ENCODE measurements at regions not wholly inside any gene's neighbourhood (a gene's known extent, or its start where the extent isn't known, plus 50 kb on each side); places are given as distances from the start of the nearest gene placed in this dataset.
"Not testable (repeated sequence)": the region's sequence is repeated elsewhere in the genome, so short reads cannot be mapped to it uniquely, and the experiment has no call there.

- intact Hi-C loops (cut with micrococcal nuclease), result no loop called here
Observed at GRCh38 chr11:29173660-29174062, 843.2 kb downstream of the KCNA4 start.

DNA sequence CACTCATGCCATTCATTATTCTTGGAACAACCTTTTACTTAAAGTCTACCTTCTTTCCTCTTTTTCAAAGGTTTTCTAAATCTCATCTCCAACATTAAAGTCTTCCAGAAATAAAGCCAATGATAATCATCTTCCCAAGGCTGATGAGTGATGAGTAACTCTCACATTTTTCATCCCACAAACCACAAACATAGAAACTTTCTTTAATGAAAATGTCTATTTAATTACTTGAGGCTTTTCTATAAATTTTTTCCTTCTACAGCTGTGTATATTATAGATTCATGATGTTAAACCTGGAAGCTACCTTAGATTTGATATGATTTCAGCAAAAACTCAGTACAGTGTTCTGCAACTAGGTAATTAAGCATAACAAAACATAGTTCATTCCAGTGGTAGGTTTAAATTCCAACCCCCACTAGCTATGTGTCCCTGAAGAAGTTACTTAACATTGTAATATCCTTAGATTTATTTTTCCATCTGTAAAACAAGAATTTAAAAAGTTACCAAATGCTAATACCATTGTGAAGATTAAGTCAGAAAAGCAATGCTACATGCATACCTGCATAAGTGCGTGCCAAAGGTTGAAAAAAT is 845.4 kb downstream of the KCNA4 start:
- intact Hi-C loops (cut with micrococcal nuclease), result no loop called here

- intact Hi-C loops (cut with micrococcal nuclease), result no loop called here
Observed at GRCh38 chr11:29166306-29166705, 850.5 kb downstream of the KCNA4 start.

GRCh38 chr11:29163231-29163630 is 853.6 kb downstream of the KCNA4 start:
- intact Hi-C loops (cut with micrococcal nuclease), result no loop called here

DNA sequence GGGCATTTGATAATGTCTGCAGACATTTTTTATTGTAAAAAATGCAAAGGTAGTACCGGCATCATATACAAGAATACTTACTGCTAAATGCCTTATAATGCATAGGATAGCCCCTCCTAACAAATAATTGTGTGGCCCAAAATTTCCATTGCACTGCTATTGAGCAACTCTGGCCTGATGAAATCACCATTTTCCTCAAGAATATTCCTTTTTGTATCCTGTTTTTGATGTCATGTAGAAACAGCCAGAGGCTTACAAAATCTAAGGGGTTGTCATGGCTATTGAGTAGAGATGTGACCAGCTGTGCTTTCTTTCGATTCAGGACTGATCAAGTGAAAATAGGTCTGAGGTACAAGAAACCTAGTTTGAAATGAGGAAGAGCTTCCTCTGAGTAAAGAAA is 854.3 kb downstream of the KCNA4 start:
- intact Hi-C loops (cut with micrococcal nuclease), result no loop called here

- intact Hi-C loops (cut with micrococcal nuclease), result no loop called here
Observed at GRCh38 chr11:29161191-29161590, 855.6 kb downstream of the KCNA4 start.

GRCh38 chr11:29159552-29160465 is 857.0 kb downstream of the KCNA4 start:
- intact Hi-C loops (cut with micrococcal nuclease), result loop anchor here (10.0 kb wide), 1 partner anchor 1465 kb away; no protein-coding TSS in a partner anchor

DNA sequence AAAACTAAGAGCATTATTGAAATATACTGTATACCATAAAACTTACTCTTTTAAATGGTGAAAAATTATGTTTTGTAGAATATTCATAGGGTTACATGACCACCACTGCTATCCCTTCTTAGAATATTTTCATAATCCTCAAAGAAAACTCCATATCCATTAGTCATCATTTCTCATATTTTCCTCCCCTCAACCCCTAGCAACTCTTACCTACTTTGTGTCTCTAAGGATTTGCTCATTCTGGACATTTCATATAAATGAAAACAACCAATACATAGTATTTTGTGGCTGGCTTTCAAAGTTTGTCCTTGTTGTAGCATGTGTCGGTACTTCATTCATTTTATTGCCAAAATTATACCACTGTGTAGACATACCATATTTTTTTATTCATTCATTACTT is 863.8 kb downstream of the KCNA4 start:
- intact Hi-C loops (cut with micrococcal nuclease), result loop anchor here (10.0 kb wide), 1 partner anchor 1458 kb away; no protein-coding TSS in a partner anchor

GRCh38 chr11:29142573-29142972 is 874.3 kb downstream of the KCNA4 start:
- intact Hi-C loops (cut with micrococcal nuclease), result not testable (repeated sequence)

DNA sequence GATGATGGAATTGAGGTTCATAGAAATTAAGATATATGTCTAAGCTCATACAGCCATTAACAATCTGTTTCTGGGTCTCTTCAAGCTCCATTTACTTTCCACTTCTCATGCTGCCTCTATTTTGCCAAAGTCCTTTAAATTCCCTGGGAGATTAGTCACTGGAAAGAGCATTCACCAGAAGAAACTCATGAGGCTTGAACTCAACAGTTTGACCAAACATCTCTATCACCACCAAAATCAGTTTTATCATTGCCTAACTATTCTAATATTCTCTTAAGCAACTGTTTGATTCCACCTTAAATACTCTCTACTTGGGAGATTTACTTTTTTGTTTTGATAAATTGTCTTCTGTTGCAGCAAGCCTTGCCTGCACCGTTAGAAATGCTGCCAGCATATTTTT is 881.3 kb downstream of the KCNA4 start:
- intact Hi-C loops (cut with micrococcal nuclease), result no loop called here

DNA sequence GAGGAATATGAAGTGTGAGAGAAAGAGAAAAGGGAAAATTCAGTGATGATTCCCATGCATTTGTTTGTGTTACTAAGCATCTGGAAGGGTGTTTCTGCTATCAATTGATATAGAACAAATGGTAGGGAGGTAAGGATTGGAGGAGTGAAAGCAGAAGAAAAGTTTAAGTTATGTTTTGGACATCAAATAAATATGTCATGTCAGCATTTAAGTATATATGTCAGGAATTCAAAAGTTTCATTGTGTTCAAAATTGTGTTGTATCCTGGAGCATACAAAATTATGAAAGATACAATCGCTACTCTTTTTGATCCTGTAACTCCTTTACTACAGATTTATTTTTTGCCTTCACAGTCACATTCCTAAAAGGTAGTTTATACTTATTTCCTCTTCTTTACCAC is 885.8 kb downstream of the KCNA4 start:
- intact Hi-C loops (cut with micrococcal nuclease), result no loop called here

DNA sequence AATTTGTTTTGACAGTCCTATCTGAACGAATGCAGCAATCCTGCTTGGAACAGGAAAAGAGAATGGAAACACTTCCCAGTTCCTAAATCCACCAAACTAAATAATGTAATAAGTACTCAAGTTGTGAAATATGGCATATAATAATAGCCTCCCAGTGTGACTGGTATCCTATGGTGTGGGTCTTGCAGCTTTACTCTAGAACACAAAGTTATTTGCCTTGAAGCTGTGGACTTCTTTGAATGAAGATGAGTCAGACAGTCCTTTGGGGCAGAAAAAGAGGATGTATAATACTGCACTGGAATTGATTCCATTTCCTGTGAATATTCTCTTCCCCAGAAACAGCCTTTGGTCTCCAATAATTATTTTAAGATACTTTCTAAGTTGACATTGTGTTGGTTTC is 887.0 kb downstream of the KCNA4 start:
- intact Hi-C loops (cut with micrococcal nuclease), result no loop called here

DNA sequence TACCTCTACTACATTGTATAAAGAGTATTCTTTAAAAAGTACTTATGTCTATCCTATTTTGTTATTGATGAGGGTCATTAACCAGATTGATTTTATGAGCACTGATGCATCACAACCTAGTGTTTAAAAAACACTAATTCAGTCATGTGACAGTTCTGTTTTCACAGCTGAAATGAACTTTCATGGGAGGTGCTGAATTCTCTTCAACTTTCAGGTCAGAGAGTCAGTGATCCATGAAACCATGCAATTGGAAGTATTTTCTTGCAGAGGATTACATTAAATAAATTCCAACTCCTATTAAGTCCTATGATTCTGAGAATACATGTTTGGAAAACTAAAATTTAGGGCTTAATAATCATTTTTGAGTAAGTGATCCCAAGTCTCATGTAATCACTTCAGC is 889.4 kb downstream of the KCNA4 start:
- intact Hi-C loops (cut with micrococcal nuclease), result no loop called here

DNA sequence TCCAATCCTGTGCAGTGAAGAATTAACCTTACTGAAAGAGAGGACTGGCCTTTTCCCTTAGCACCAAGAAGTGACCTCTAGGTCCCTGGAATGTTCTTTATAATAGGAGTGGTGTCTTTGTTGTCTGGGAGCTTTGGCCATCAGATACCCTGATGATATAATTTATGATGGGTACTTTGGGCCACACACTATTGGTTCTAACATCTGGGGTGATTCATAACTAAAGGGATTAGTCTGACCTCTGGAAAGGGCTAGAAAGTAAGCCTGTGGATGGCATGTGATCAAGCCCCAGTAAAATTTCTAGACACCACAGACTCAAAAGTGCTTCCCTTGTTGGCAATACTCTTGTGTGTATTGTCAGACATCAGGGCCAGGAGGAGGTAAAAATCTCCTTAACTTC is 891.2 kb downstream of the KCNA4 start:
- intact Hi-C loops (cut with micrococcal nuclease), result no loop called here

DNA sequence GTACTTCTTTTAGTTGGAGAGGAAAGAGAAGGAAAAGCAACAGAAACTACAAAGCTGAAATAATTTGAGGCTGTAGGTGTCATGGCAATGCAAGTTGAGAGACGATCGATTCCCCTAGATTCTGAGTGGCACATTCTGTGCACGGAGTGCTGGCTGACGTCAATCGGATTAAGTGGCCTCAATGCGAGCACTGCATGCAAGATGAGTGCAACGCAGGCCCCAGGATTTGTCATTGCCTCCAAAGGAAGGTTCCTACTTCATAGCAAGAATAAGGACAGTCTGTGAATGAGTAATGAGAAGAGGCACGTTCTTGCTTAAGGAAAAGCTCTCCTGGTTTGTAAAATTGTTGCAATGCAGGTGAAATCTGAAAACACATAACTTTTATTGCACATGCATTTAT is 892.4 kb downstream of the KCNA4 start:
- intact Hi-C loops (cut with micrococcal nuclease), result no loop called here

DNA sequence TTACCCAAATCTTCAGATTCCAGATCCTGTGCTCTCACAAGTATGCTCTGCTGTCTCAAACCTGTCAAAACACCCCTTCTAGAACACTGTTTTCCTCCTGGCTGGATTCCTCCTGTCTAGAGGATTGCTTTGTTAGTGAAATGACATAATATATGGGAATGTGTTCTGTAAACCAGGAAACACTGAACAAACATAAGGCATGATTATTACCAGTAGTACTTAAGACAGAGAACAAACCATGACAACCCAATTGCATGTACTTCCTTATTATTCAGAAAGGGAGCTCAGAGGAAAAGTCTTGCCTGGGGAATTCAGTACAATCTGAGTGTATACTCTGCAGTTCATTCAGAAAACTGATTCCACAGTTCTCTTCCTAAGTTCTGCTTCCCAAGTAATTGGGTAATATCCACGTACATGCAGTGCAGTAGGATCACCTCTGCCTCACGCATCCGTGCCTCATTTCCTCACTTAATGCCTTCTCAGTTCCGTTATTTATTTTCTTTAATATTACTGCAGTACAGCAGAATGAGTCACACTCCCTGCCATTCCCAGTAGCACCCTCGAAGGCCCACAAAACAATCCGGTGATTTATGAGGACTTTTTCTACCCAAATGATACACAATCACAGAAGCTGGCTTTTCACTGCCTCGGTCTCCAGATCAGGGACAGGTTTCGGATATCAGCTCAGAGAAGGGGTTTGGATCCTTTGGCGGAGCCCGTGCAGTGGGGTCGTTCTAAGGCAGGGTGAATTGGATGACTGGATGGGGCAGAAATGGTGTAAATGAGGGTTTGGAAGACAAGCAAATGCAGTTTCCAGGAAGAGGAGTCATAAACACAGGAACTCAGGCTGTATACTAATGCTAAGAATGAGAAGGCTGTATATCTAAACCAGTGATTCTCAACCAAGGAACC is 896.9 kb downstream of the KCNA4 start:
- intact Hi-C loops (cut with micrococcal nuclease), result no loop called here

GRCh38 chr11:29119116-29119515 is 897.7 kb downstream of the KCNA4 start:
- intact Hi-C loops (cut with micrococcal nuclease), result no loop called here

DNA sequence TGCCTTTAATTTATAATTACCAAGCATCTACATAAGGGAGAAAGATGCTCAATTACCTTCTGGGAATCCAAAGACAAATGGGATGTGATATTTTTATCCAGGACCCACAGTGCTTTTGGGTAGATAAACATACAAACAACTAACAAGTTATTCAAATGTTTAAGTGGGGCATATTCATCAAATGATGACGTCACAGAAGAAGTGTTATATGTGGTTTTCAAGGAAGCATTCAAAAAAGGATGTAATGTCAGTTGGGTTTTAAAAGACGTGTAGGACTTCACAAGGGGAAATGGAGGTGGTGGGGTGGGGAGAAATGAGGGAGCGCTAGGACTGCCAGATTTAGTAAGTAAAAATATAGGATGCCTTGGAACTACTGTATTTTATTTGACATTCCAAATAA is 915.9 kb downstream of the KCNA4 start:
- intact Hi-C loops (cut with micrococcal nuclease), result no loop called here

DNA sequence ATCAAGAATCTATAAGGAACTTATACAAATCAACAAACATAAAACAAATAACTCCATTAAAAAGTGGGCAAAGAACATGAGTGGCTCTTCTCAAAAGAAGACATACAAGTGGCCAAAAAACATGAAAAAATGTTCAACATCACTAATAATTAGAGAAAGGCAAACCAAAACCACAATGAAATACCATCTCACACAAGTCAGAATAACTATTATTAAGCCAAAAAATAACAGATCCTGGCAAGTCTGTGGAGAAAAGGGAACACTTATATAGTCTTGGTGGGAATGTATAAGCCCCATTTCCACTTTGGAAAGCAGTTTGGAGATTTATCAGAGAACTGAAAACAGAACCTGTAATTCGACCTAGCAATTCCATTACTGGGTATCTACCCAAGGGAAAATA is 921.0 kb downstream of the KCNA4 start:
- intact Hi-C loops (cut with micrococcal nuclease), result no loop called here

DNA sequence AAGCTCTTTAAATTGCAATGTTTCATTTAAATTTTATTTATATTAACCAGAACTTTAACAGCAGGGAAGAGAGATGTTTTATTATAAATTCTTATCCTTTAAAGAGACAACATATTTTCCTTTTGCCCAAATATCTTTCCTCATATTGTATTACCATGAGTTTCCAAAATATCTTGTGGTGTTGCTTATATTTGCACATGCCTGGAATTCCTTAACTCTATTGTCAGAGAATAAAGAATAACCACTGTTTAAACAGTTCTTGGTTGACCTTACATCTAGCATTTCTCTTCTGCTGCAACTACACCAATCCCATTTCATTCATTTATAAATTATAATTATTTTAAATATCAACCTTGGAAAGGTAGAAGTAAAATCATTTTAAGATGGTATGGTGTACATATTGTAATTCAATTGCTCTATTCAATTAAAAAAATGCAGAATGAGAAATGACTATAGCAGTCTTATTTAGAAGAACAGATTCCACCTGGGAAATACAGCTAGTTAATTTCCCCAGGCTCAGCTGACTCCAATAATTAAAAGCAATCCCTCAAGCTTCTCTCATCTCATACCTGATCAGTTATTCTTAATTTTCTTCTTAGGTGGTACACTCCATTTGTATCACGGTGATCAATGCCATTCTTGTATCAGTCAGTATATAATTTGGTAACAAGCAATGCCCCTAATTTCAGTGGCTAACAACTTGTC is 923.3 kb downstream of the KCNA4 start:
- intact Hi-C loops (cut with micrococcal nuclease), result no loop called here

- intact Hi-C loops (cut with micrococcal nuclease), result no loop called here
Observed at GRCh38 chr11:29087200-29087812, 929.5 kb downstream of the KCNA4 start.
